Trophoblast cell (in vitro differentiated cells and primary cell): ENCODE measurements at regions not wholly inside any gene's neighbourhood (a gene's known extent, or its start where the extent isn't known, plus 50 kb on each side); places are given as distances from the start of the nearest gene placed in this dataset.
A peak's percentile ranks its signal among the peaks of the same experiment; 100 is the strongest.

Experiments
- DNase-seq, 2 donors: peaks; one replicate each; pipeline ENCODE4 v3.0.0-alpha.2; 2016
- H2AFZ ChIP-seq: 2 replicates; pipeline ENCODE4 v1.6.1; 2013; ENCODE audit warnings: low read length, moderate library complexity, mild to moderate bottlenecking; ENCODE audit not compliant: insufficient read depth, poor library complexity
- H2AK5ac ChIP-seq: 2 replicates; pipeline ENCODE4 v1.6.1; 2013; ENCODE audit warnings: mild to moderate bottlenecking, low read length
- H2BK120ac ChIP-seq: 2 replicates; pipeline ENCODE4 v1.6.1; 2013; ENCODE audit warnings: low read length, mild to moderate bottlenecking, moderate library complexity; ENCODE audit not compliant: insufficient read depth, poor library complexity
- H2BK12ac ChIP-seq: 2 replicates; pipeline ENCODE4 v1.6.1; 2013; ENCODE audit warnings: mild to moderate bottlenecking, low read length, moderate library complexity
- H2BK5ac ChIP-seq: 2 replicates; pipeline ENCODE4 v1.6.1; 2013; ENCODE audit warnings: low read length, low read depth, moderate library complexity, mild to moderate bottlenecking; ENCODE audit not compliant: poor library complexity
- H3K14ac ChIP-seq: 2 replicates; pipeline ENCODE4 v1.6.1; 2013; ENCODE audit warnings: mild to moderate bottlenecking, low read length
- H3K18ac ChIP-seq: 2 replicates; pipeline ENCODE4 v1.6.1; 2013; ENCODE audit warnings: mild to moderate bottlenecking, low read length
- H3K23ac ChIP-seq: 2 replicates; pipeline ENCODE4 v1.6.1; 2013; ENCODE audit warnings: low read length
- H3K27ac ChIP-seq: 2 replicates; pipeline ENCODE4 v1.5.1; 2013; ENCODE audit warnings: low read depth, mild to moderate bottlenecking, inconsistent platforms, low read length, moderate library complexity
- H3K27me3 ChIP-seq: 2 replicates; pipeline ENCODE4 v1.6.1; 2013; ENCODE audit warnings: inconsistent platforms, mild to moderate bottlenecking, low read length, moderate library complexity; ENCODE audit not compliant: insufficient read depth
- H3K36me3 ChIP-seq, 2 experiments: 1 replicate in 1 of 2; 2 replicates in 1 of 2; pipeline ENCODE4 v1.6.1; 2013; ENCODE audit warnings: low read length in 2 of 2, mild to moderate bottlenecking in 2 of 2, moderate library complexity in 1 of 2; ENCODE audit not compliant: insufficient read depth in 2 of 2, control insufficient read depth in 1 of 2
- H3K4ac ChIP-seq: 2 replicates; pipeline ENCODE4 v1.6.1; 2013; ENCODE audit warnings: low read depth, mild to moderate bottlenecking, low read length, moderate library complexity
- H3K4me1 ChIP-seq, 2 experiments: 1 replicate in 1 of 2; 2 replicates in 1 of 2; pipeline ENCODE4 v1.6.1; 2013; ENCODE audit warnings: low read length in 2 of 2, mild to moderate bottlenecking in 2 of 2, moderate library complexity in 1 of 2; ENCODE audit not compliant: insufficient read depth in 2 of 2, control insufficient read depth in 1 of 2
- H3K4me2 ChIP-seq: 2 replicates; pipeline ENCODE4 v1.6.1; 2013; ENCODE audit warnings: inconsistent platforms, mild to moderate bottlenecking, low read length, moderate library complexity
- H3K4me3 ChIP-seq: 2 replicates; pipeline ENCODE4 v1.5.1; 2013; ENCODE audit warnings: mild to moderate bottlenecking, low read depth, low read length, inconsistent platforms
- H3K79me1 ChIP-seq: one replicate; pipeline ENCODE4 v1.6.1; 2013; ENCODE audit warnings: low read length
- H3K79me2 ChIP-seq: 2 replicates; pipeline ENCODE4 v1.6.1; 2013; ENCODE audit warnings: low read length, mild to moderate bottlenecking; ENCODE audit not compliant: control insufficient read depth, insufficient read depth, poor library complexity
- H3K9ac ChIP-seq: 2 replicates; pipeline ENCODE4 v1.6.1; 2013; ENCODE audit warnings: mild to moderate bottlenecking, low read length
- H3K9me3 ChIP-seq: 2 replicates; pipeline ENCODE4 v1.6.1; 2013; ENCODE audit warnings: low read depth, mild to moderate bottlenecking, control low read depth, inconsistent platforms, low read length; ENCODE audit not compliant: insufficient read depth
- H4K12ac ChIP-seq: 2 replicates; pipeline ENCODE4 v1.6.1; 2013; ENCODE audit warnings: low read depth, mild to moderate bottlenecking, low read length, moderate library complexity
- H4K8ac ChIP-seq: 2 replicates; pipeline ENCODE4 v1.6.1; 2013; ENCODE audit warnings: low read depth, mild to moderate bottlenecking, low read length, moderate library complexity
- H4K91ac ChIP-seq: one replicate; pipeline ENCODE4 v1.6.1; 2013; ENCODE audit warnings: low read depth, mild to moderate bottlenecking, low read length, moderate library complexity
- WGBS: extraction: QIAGEN DNeasy Blood & Tissue Kit; methylation state at CpG from one replicate; pipeline ENCODE4 v1.1.7; 2013; ENCODE audit warnings: missing lambda C conversion rate; ENCODE audit not compliant: insufficient read length, insufficient coverage; ENCODE audit errors: extremely low coverage; 5-methylcytosine and 5-hydroxymethylcytosine counted together

GRCh38 chr7:12942609-12943008, 255.2 kb downstream of the ARL4A start:
- Histone ChIP-seq H2AK5ac (no peak overlapping the region), H4K8ac (no peak overlapping the region), H2BK5ac (no peak overlapping the region), H3K27ac (peak overlapping the region; percentile 26), H2BK120ac (no peak overlapping the region), H3K23ac (no peak overlapping the region), H2BK12ac (no peak overlapping the region), H3K4me1 (peaks cover 0 to 1% of the 10 kb centered on the region in 2 experiments), H3K4me3 (no peak overlapping the region), H3K18ac (no peak overlapping the region), H3K27me3 (no peaks in the 10 kb centered on the region), H4K91ac (no peak overlapping the region), H3K79me1 (no peaks in the 10 kb centered on the region), H3K36me3 (no peaks in the 10 kb centered on the region), H3K4me2 (no peak overlapping the region), H2AFZ (no peak overlapping the region), H4K12ac (no peak overlapping the region), H3K9me3 (peaks cover 7% of the 10 kb centered on the region), H3K79me2 (no peaks in the 10 kb centered on the region), H3K4ac (no peak overlapping the region), H3K9ac (no peak overlapping the region), H3K14ac (no peak overlapping the region)
- WGBS: no CpG with 5 or more reads among the region's 2 CpGs
- DNase-seq: no peak

GRCh38 chr7:12943781-12944180, 256.3 kb downstream of the ARL4A start:
- Histone ChIP-seq H3K4me2 (no peak overlapping the region), H2BK120ac (no peak overlapping the region), H3K4me3 (no peak overlapping the region), H3K18ac (no peak overlapping the region), H4K8ac (no peak overlapping the region), H3K27ac (no peak overlapping the region), H3K14ac (no peak overlapping the region), H3K9ac (no peak overlapping the region), H2BK5ac (no peak overlapping the region), H2BK12ac (no peak overlapping the region), H2AK5ac (no peak overlapping the region), H2AFZ (no peak overlapping the region), H4K91ac (no peak overlapping the region), H3K36me3 (no peaks in the 10 kb centered on the region), H3K79me2 (no peaks in the 10 kb centered on the region), H3K4ac (no peak overlapping the region), H3K27me3 (no peaks in the 10 kb centered on the region), H3K79me1 (no peaks in the 10 kb centered on the region), H3K4me1 (peaks cover 0 to 1% of the 10 kb centered on the region in 2 experiments), H4K12ac (no peak overlapping the region), H3K9me3 (peaks cover 7% of the 10 kb centered on the region), H3K23ac (no peak overlapping the region)
- no CpG with 5 or more reads among the region's 2 CpGs for WGBS
- peak in 1 of 2 donors; percentile 15 for DNase-seq

GRCh38 chr7:12945901-12946300, 258.5 kb downstream of the ARL4A start:
- H4K12ac ChIP-seq: no peak overlapping the region
- no peak overlapping the region for H4K8ac ChIP-seq
- no peak overlapping the region for H3K4ac ChIP-seq
- no peak overlapping the region for H3K27ac ChIP-seq
- no peaks in the 10 kb centered on the region for H3K36me3 ChIP-seq
- no peak overlapping the region for H3K14ac ChIP-seq
- H2BK5ac ChIP-seq: no peak overlapping the region
- no peak overlapping the region for H3K23ac ChIP-seq
- no peak for DNase-seq
- peaks cover 0 to 1% of the 10 kb centered on the region in 2 experiments for H3K4me1 ChIP-seq
- no peak overlapping the region for H2AK5ac ChIP-seq
- no peak overlapping the region for H2BK12ac ChIP-seq
- no peak overlapping the region for H4K91ac ChIP-seq
- H3K4me3 ChIP-seq: no peak overlapping the region
- no peak overlapping the region for H3K9ac ChIP-seq
- WGBS: no CpG with 5 or more reads among the region's 2 CpGs
- no peak overlapping the region for H2BK120ac ChIP-seq
- no peaks in the 10 kb centered on the region for H3K27me3 ChIP-seq
- H3K79me2 ChIP-seq: no peaks in the 10 kb centered on the region
- H3K4me2 ChIP-seq: no peak overlapping the region
- no peaks in the 10 kb centered on the region for H3K9me3 ChIP-seq
- no peak overlapping the region for H3K18ac ChIP-seq
- H3K79me1 ChIP-seq: no peaks in the 10 kb centered on the region
- no peak overlapping the region for H2AFZ ChIP-seq

- Histone ChIP-seq H2AK5ac (no peak overlapping the region), H3K27ac (no peak overlapping the region), H3K9me3 (no peaks in the 10 kb centered on the region), H3K27me3 (no peaks in the 10 kb centered on the region), H3K23ac (no peak overlapping the region), H4K12ac (no peak overlapping the region), H3K4ac (no peak overlapping the region), H3K18ac (no peak overlapping the region), H2BK5ac (no peak overlapping the region), H3K4me2 (no peak overlapping the region), H2BK120ac (no peak overlapping the region), H3K79me2 (no peaks in the 10 kb centered on the region), H3K4me1 (peaks cover 0 to 1% of the 10 kb centered on the region in 2 experiments), H3K4me3 (no peak overlapping the region), H2BK12ac (no peak overlapping the region), H3K9ac (no peak overlapping the region), H4K91ac (no peak overlapping the region), H3K14ac (no peak overlapping the region), H2AFZ (no peak overlapping the region), H3K79me1 (peaks cover 2% of the 10 kb centered on the region), H4K8ac (no peak overlapping the region), H3K36me3 (no peaks in the 10 kb centered on the region)
- DNase-seq: no peak
- no CpG with 5 or more reads among the region's 5 CpGs for WGBS
Measured at GRCh38 chr7:12947465-12947864, 260.0 kb downstream of the ARL4A start.
